ENCODE measurements at regions not wholly inside any gene's neighbourhood (a gene's known extent, or its start where the extent isn't known, plus 50 kb on each side); places are given as distances from the start of the nearest gene placed in this dataset.

- Mint-ChIP-seq H3K27ac (peak overlapping the region in 1 of 2 donors; percentile 43), H3K27me3 (peaks cover 91 to 99% of the 10 kb centered on the region in 2 donors), H3K36me3 (peaks cover 3% of the 10 kb centered on the region), H3K9me3 (peaks cover 4 to 15% (median 5%) of the 10 kb centered on the region in 3 donors), H3K4me3 (no peak overlapping the region), H3K4me1 (peaks cover 5 to 7% (median 5%) of the 10 kb centered on the region in 3 donors)
- H3K4me1 ChIP-seq (ENCODE audit: control insufficient read depth in 1 of 2, extremely low read depth in 1 of 2, insufficient read depth in 2 of 2, low read length in 2 of 2): peaks cover 0 to 8% of the 10 kb centered on the region in 2 experiments
- no peak overlapping the region for H3K4me3 ChIP-seq (ENCODE audit: control insufficient read depth in 1 of 2, extremely low read depth in 1 of 2, low read length in 1 of 2)
- ChIA-PET POLR2A (no interaction called here), CTCF (no interaction called here)
- 33% methylated on average over 9 of the region's 19 CpGs for WGBS (ENCODE audit: insufficient coverage)
- ATAC-seq (replicated peaks in 1 of 4) (no peak), DNase-seq (no peak)
- H3K9me3 ChIP-seq: peaks cover 3% of the 10 kb centered on the region
- H3K36me3 ChIP-seq (ENCODE audit: control insufficient read depth in 2 of 2, extremely low read depth in 1 of 2, insufficient read depth in 1 of 2, low read length in 1 of 2): no peaks in the 10 kb centered on the region
- no peak overlapping the region for H3K27ac ChIP-seq (ENCODE audit: low read length)
- H3K27me3 ChIP-seq (replicated peaks in 1 of 2; ENCODE audit: control insufficient read depth in 2 of 2, extremely low read depth in 1 of 2, insufficient read depth in 2 of 2, low read length in 1 of 2): peaks cover 46 to 84% of the 10 kb centered on the region in 2 experiments
These were observed 152.2 kb downstream of the TRIM27 start for GRCh38 chr6:28771401-28772267.

- H3K27me3 ChIP-seq (replicated peaks in 1 of 2; ENCODE audit: control insufficient read depth in 2 of 2, extremely low read depth in 1 of 2, insufficient read depth in 2 of 2, low read length in 1 of 2): peaks cover 49 to 88% of the 10 kb centered on the region in 2 experiments
- peaks cover 0 to 8% of the 10 kb centered on the region in 2 experiments for H3K4me1 ChIP-seq (ENCODE audit: control insufficient read depth in 1 of 2, extremely low read depth in 1 of 2, insufficient read depth in 2 of 2, low read length in 2 of 2)
- H3K27ac ChIP-seq (ENCODE audit: low read length): no peak overlapping the region
- H3K4me3 Mint-ChIP-seq: peak overlapping the region in 2 of 3 donors; percentile 31 to 34
- WGBS (ENCODE audit: insufficient coverage): 10% methylated on average over 25 of the region's 32 CpGs
- POLR2A ChIA-PET: no interaction called here
- H3K36me3 Mint-ChIP-seq: peaks cover 3% of the 10 kb centered on the region
- H3K9me3 Mint-ChIP-seq: peaks cover 1 to 15% (median 4%) of the 10 kb centered on the region in 3 donors
- H3K27me3 Mint-ChIP-seq: peaks cover 90 to 97% of the 10 kb centered on the region in 2 donors
- H3K9me3 ChIP-seq: peaks cover 3% of the 10 kb centered on the region
- CTCF ChIA-PET: no interaction called here
- H3K4me3 ChIP-seq (ENCODE audit: control insufficient read depth in 1 of 2, extremely low read depth in 1 of 2, low read length in 1 of 2): no peak overlapping the region
- peaks cover 5 to 7% (median 5%) of the 10 kb centered on the region in 3 donors for H3K4me1 Mint-ChIP-seq
- DNase-seq (peak in 1 of 35 experiments; percentile 6), ATAC-seq (replicated peaks in 1 of 4) (no peak)
- peak overlapping the region in 1 of 2 donors; percentile 5 for H3K27ac Mint-ChIP-seq
- no peaks in the 10 kb centered on the region for H3K36me3 ChIP-seq (ENCODE audit: control insufficient read depth in 2 of 2, extremely low read depth in 1 of 2, insufficient read depth in 1 of 2, low read length in 1 of 2)
These were observed 151.1 kb downstream of the TRIM27 start for GRCh38 chr6:28772480-28773381.

- POLR2A ChIA-PET: no interaction called here
- Histone ChIP-seq H3K27ac (ENCODE audit: low read length) (no peak overlapping the region), H3K4me1 (ENCODE audit: control insufficient read depth in 1 of 2, extremely low read depth in 1 of 2, insufficient read depth in 2 of 2, low read length in 2 of 2) (peaks cover 0 to 8% of the 10 kb centered on the region in 2 experiments), H3K27me3 (replicated peaks in 1 of 2; ENCODE audit: control insufficient read depth in 2 of 2, extremely low read depth in 1 of 2, insufficient read depth in 2 of 2, low read length in 1 of 2) (peaks cover 46 to 80% of the 10 kb centered on the region in 2 experiments), H3K4me3 (ENCODE audit: control insufficient read depth in 1 of 2, extremely low read depth in 1 of 2, low read length in 1 of 2) (no peak overlapping the region), H3K36me3 (ENCODE audit: control insufficient read depth in 2 of 2, extremely low read depth in 1 of 2, insufficient read depth in 1 of 2, low read length in 1 of 2) (no peaks in the 10 kb centered on the region), H3K9me3 (peaks cover 3% of the 10 kb centered on the region)
- ATAC-seq (replicated peaks in 1 of 4): no peak
- H3K4me1 Mint-ChIP-seq: peaks cover 5 to 7% (median 5%) of the 10 kb centered on the region in 3 donors
- H3K27me3 Mint-ChIP-seq: peaks cover 88 to 95% of the 10 kb centered on the region in 2 donors
- WGBS (ENCODE audit: insufficient coverage): 22% methylated on average over 18 of the region's 23 CpGs
- peak overlapping the region in 1 of 2 donors; percentile 76 for H3K27ac Mint-ChIP-seq
- CTCF ChIA-PET: no interaction called here
- no peak for DNase-seq
- no peak overlapping the region for H3K4me3 Mint-ChIP-seq
- peaks cover 3% of the 10 kb centered on the region for H3K36me3 Mint-ChIP-seq
- H3K9me3 Mint-ChIP-seq: peaks cover 4 to 18% (median 5%) of the 10 kb centered on the region in 3 donors
These were observed 149.3 kb downstream of the TRIM27 start for GRCh38 chr6:28774292-28775051.

GRCh38 chr6:28775052-28775376 lies 148.8 kb downstream of the TRIM27 start:
- 0% methylated on average over 7 of the region's 12 CpGs for WGBS (ENCODE audit: insufficient coverage)
- ATAC-seq (replicated peaks in 1 of 4): no peak
- no peak overlapping the region for H3K4me3 ChIP-seq (ENCODE audit: control insufficient read depth in 1 of 2, extremely low read depth in 1 of 2, low read length in 1 of 2)
- POLR2A ChIA-PET: no interaction called here
- H3K27ac Mint-ChIP-seq: peak overlapping the region in 1 of 2 donors; percentile 52
- peaks cover 0 to 8% of the 10 kb centered on the region in 2 experiments for H3K4me1 ChIP-seq (ENCODE audit: control insufficient read depth in 1 of 2, extremely low read depth in 1 of 2, insufficient read depth in 2 of 2, low read length in 2 of 2)
- no peak overlapping the region for H3K4me3 Mint-ChIP-seq
- H3K36me3 Mint-ChIP-seq: peaks cover 7% of the 10 kb centered on the region
- H3K9me3 ChIP-seq: peaks cover 3% of the 10 kb centered on the region
- H3K27me3 Mint-ChIP-seq: peaks cover 88 to 95% of the 10 kb centered on the region in 2 donors
- peaks cover 46 to 79% of the 10 kb centered on the region in 2 experiments for H3K27me3 ChIP-seq (replicated peaks in 1 of 2; ENCODE audit: control insufficient read depth in 2 of 2, extremely low read depth in 1 of 2, insufficient read depth in 2 of 2, low read length in 1 of 2)
- H3K9me3 Mint-ChIP-seq: peaks cover 4 to 19% (median 9%) of the 10 kb centered on the region in 3 donors
- CTCF ChIA-PET: no interaction called here
- no peak for DNase-seq
- H3K4me1 Mint-ChIP-seq: peaks cover 5 to 7% (median 5%) of the 10 kb centered on the region in 3 donors
- H3K27ac ChIP-seq (ENCODE audit: low read length): no peak overlapping the region
- H3K36me3 ChIP-seq (ENCODE audit: control insufficient read depth in 2 of 2, extremely low read depth in 1 of 2, insufficient read depth in 1 of 2, low read length in 1 of 2): no peaks in the 10 kb centered on the region

DNA sequence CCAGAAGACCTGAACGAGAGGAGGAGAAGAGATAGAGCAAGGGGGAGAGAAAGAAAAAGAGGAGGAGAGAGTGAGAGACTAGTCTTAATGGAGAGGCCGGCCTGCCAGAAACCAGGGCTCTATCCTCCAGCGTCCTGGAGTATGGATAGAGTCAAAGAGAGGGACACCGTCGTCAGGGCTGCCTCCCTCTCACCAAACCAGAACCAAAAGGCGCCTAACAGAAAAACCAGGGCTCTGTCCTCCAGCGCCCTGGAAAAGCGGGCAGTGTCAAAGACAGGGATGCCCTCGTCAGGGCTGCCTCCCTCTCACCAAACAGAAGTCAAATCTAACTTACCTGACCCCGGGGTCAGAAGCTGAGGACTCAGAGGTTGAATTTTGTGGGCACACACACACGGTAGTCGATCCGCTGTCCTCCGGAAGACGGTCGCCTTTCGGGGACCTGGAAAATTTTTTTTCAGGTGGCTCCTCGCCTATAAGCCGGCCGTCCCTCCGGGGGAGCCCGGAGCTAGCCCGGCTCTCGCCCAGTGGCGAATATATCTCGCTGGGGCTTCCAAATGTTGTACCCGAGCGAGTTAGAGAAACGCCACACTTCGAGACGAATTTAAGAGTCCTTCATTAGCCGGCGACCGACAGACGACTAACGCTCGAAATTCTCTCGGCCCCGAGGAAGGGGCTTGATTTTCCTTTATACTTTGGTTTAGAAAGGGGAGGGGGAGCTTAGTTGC lies 148.2 kb downstream of the TRIM27 start:
- Mint-ChIP-seq H3K27me3 (peaks cover 89 to 96% of the 10 kb centered on the region in 2 donors), H3K4me3 (no peak overlapping the region), H3K27ac (peak overlapping the region; percentile 18 to 52), H3K9me3 (peaks cover 6 to 19% (median 9%) of the 10 kb centered on the region in 3 donors), H3K36me3 (peaks cover 7% of the 10 kb centered on the region), H3K4me1 (peaks cover 5 to 7% (median 5%) of the 10 kb centered on the region in 3 donors)
- Histone ChIP-seq H3K36me3 (ENCODE audit: control insufficient read depth in 2 of 2, extremely low read depth in 1 of 2, insufficient read depth in 1 of 2, low read length in 1 of 2) (no peaks in the 10 kb centered on the region), H3K27me3 (replicated peaks in 1 of 2; ENCODE audit: control insufficient read depth in 2 of 2, extremely low read depth in 1 of 2, insufficient read depth in 2 of 2, low read length in 1 of 2) (peaks cover 46 to 77% of the 10 kb centered on the region in 2 experiments), H3K4me3 (ENCODE audit: control insufficient read depth in 1 of 2, extremely low read depth in 1 of 2, low read length in 1 of 2) (no peak overlapping the region), H3K4me1 (ENCODE audit: control insufficient read depth in 1 of 2, extremely low read depth in 1 of 2, insufficient read depth in 2 of 2, low read length in 2 of 2) (peaks cover 0 to 8% of the 10 kb centered on the region in 2 experiments), H3K9me3 (peaks cover 3% of the 10 kb centered on the region), H3K27ac (ENCODE audit: low read length) (no peak overlapping the region)
- DNase-seq (no peak), ATAC-seq (replicated peaks in 1 of 4) (no peak)
- CTCF ChIA-PET: no interaction called here
- 9% methylated on average over 25 of the region's 39 CpGs for WGBS (ENCODE audit: insufficient coverage)
- POLR2A ChIA-PET: no interaction called here

Data from T-cell (primary cell).